GM23338 (cell line): ENCODE measurements at regions not wholly inside any gene's neighbourhood (a gene's known extent, or its start where the extent isn't known, plus 50 kb on each side); places are given as distances from the start of the nearest gene placed in this dataset.

Source experiments
- ATAC-seq: fragments of 200-7000 bp; cut with Tn5 transposase; 3 replicates; pipeline ENCODE4 v1.9.1; 2020
- DNase-seq: peaks from one replicate; pipeline ENCODE4 v3.0.0-alpha.2; 2015; ENCODE audit warnings: low spot score
- H2AFZ ChIP-seq: fragments of 200-600 bp; sonication (generic); 2 replicates; pipeline ENCODE4 v1.8.0; 2016; ENCODE audit warnings: antibody characterized with exemption, mild to moderate bottlenecking, moderate library complexity
- H3F3A ChIP-seq: fragments of 200-600 bp; sonication (generic); replicated peaks from 2 replicates; pipeline ENCODE4 v1.8.0; 2017; ENCODE audit warnings: antibody characterized with exemption, mixed run types, low read depth
- H3K27ac ChIP-seq: fragments of 200-600 bp; sonication (generic); 2 replicates; pipeline ENCODE4 v1.6.1; 2016; ENCODE audit warnings: low read depth
- H3K27me3 ChIP-seq: fragments of 200-600 bp; sonication (generic); 2 replicates; pipeline ENCODE4 v1.8.0; 2016; ENCODE audit warnings: mild to moderate bottlenecking, mixed run types, moderate library complexity; ENCODE audit not compliant: insufficient read depth
- H3K36me3 ChIP-seq: fragments of 200-600 bp; sonication (generic); 2 replicates; pipeline ENCODE4 v1.8.0; 2016; ENCODE audit warnings: mild to moderate bottlenecking; ENCODE audit not compliant: insufficient read depth
- H3K4me1 ChIP-seq: fragments of 200-600 bp; sonication (generic); 2 replicates; pipeline ENCODE4 v1.8.0; 2016; ENCODE audit warnings: mild to moderate bottlenecking, moderate library complexity; ENCODE audit not compliant: insufficient read depth
- H3K4me2 ChIP-seq: fragments of 200-600 bp; sonication (generic); 2 replicates; pipeline ENCODE4 v1.7.1; 2017; ENCODE audit warnings: mixed run types
- H3K4me3 ChIP-seq: fragments of 200-600 bp; sonication (generic); 2 replicates; pipeline ENCODE4 v1.6.1; 2016; ENCODE audit warnings: mixed run types
- H3K79me2 ChIP-seq: fragments of 200-600 bp; sonication (generic); replicated peaks from 2 replicates; pipeline ENCODE4 v1.8.0; 2017; ENCODE audit warnings: mild to moderate bottlenecking; ENCODE audit not compliant: insufficient read depth
- H3K9me2 ChIP-seq: fragments of 200-600 bp; sonication (generic); 2 replicates; pipeline ENCODE4 v1.8.0; 2017; ENCODE audit not compliant: insufficient read depth
- H4K20me1 ChIP-seq: fragments of 200-600 bp; sonication (generic); replicated peaks from 2 replicates; pipeline ENCODE4 v1.8.0; 2017; ENCODE audit warnings: mild to moderate bottlenecking; ENCODE audit not compliant: insufficient read depth
- H3K27ac Mint-ChIP-seq: 2 replicates; pipeline ENCODE4 v1.8.0; 2020; ENCODE audit warnings: inconsistent platforms, mild to moderate bottlenecking, moderate library complexity, mixed read lengths
- H3K27me3 Mint-ChIP-seq: 3 replicates; pipeline ENCODE4 v1.8.0; 2022; ENCODE audit warnings: low read depth, mild to moderate bottlenecking, moderate library complexity, mixed read lengths, inconsistent platforms; ENCODE audit not compliant: insufficient read depth, poor library complexity
- H3K36me3 Mint-ChIP-seq: 3 replicates; pipeline ENCODE4 v1.8.0; 2021; ENCODE audit warnings: low read depth, mild to moderate bottlenecking, inconsistent platforms, moderate library complexity, mixed read lengths
- H3K4me1 Mint-ChIP-seq: 3 replicates; pipeline ENCODE4 v1.8.0; 2020; ENCODE audit warnings: mild to moderate bottlenecking, inconsistent platforms, mixed read lengths
- H3K4me3 Mint-ChIP-seq: 3 replicates; pipeline ENCODE4 v1.8.0; 2021; ENCODE audit warnings: moderate library complexity, mild to moderate bottlenecking, inconsistent platforms, mixed read lengths
- H3K9me3 Mint-ChIP-seq: 3 replicates; pipeline ENCODE4 v1.8.0; 2020; ENCODE audit warnings: moderate library complexity, mild to moderate bottlenecking, inconsistent platforms, mixed read lengths
- CREB1 ChIP-seq: fragments of 250-450 bp; sonication (Bioruptor Pico); IDR thresholded peaks from 2 replicates; pipeline ENCODE4 v1.5.0; 2020; ENCODE audit warnings: low read depth, mild to moderate bottlenecking, moderate library complexity
- EZH2 ChIP-seq: fragments of 200-600 bp; sonication (generic); IDR thresholded peaks from one replicate; pipeline ENCODE4 v1.8.0; 2017; ENCODE audit warnings: antibody characterized with exemption, mild to moderate bottlenecking, low read depth; ENCODE audit not compliant: unreplicated experiment
- EZH2phosphoT487 ChIP-seq: fragments of 200-600 bp; sonication (generic); IDR thresholded peaks from one replicate; pipeline ENCODE4 v1.8.1; 2018; ENCODE audit warnings: antibody characterized with exemption; ENCODE audit not compliant: unreplicated experiment
- NANOG ChIP-seq: IDR thresholded peaks from 2 replicates; pipeline ENCODE4 v1.6.1; 2016; ENCODE audit warnings: antibody characterized with exemption, borderline replicate concordance
- POLR2AphosphoS5 ChIP-seq: IDR thresholded peaks from 2 replicates; pipeline ENCODE4 v1.6.1; 2016; ENCODE audit warnings: antibody characterized with exemption, low read depth
- STAT1 ChIP-seq: IDR thresholded peaks from one replicate; pipeline ENCODE4 v1.6.1; 2016; ENCODE audit warnings: antibody characterized with exemption; ENCODE audit not compliant: unreplicated experiment
- ZNF114 ChIP-seq: fragments of 250-450 bp; sonication (Bioruptor Pico); IDR thresholded peaks from 2 replicates; pipeline ENCODE4 v1.5.0; 2020; ENCODE audit warnings: mild to moderate bottlenecking, moderate library complexity
- ZNF331 ChIP-seq: fragments of 250-450 bp; sonication (Bioruptor Pico); IDR thresholded peaks from 2 replicates; pipeline ENCODE4 v1.5.0; 2020; ENCODE audit warnings: low read depth, mild to moderate bottlenecking, moderate library complexity
- TF ChIP-seq, protein P1 (sequence below): IDR thresholded peaks from 2 replicates; pipeline ENCODE4 v1.6.1; 2016; ENCODE audit warnings: antibody characterized with exemption
- TF ChIP-seq, protein P2 (sequence below), 2 experiments: fragments of 200-600 bp in 1 of 2; sonication (generic) in 1 of 2; conservative IDR thresholded peaks; 2 replicates each; pipeline versions ENCODE4 v1.5.1 to v1.6.1; 2016 to 2017; ENCODE audit warnings: antibody characterized with exemption in 2 of 2, low read depth in 2 of 2, mild to moderate bottlenecking in 2 of 2, moderate library complexity in 1 of 2
- TF ChIP-seq, protein P3 (sequence below): IDR thresholded peaks from one replicate; pipeline ENCODE4 v1.6.1; 2018; ENCODE audit warnings: antibody characterized with exemption; ENCODE audit not compliant: unreplicated experiment

DNA sequence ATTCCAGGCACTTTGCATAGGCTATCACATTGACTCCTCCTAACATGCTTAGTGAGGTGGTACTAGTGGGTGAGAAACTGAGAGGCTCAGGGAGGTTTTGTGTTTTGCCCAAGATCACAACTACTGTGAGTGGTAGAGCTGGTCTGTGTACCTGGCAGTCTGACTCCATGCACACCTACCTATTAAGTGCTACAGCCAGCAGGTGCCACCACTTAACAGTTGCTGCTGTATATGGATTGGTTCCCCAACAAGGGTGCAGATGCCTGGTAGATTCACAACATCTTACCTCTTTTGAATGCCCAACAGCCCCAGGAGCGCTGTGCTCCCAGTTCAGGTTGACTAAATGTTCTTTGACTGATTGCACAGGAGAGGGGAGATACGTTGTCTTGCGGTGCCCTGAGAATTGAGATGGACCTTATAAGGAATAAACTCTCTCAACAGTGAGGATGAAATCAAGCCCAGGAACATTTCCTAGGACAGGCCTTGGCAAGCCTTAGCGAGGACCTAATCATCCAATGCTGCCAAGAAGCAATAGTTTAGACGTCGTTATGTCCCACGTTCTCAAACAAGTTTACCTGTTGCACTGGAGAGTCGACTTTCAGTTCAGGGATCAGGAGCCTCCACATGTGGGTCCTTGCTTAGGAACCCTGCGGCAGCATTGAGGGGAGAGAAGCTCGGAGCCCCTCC is 78.9 kb upstream of the F3 start (continued):
- TF ChIP-seq, protein P1, sequence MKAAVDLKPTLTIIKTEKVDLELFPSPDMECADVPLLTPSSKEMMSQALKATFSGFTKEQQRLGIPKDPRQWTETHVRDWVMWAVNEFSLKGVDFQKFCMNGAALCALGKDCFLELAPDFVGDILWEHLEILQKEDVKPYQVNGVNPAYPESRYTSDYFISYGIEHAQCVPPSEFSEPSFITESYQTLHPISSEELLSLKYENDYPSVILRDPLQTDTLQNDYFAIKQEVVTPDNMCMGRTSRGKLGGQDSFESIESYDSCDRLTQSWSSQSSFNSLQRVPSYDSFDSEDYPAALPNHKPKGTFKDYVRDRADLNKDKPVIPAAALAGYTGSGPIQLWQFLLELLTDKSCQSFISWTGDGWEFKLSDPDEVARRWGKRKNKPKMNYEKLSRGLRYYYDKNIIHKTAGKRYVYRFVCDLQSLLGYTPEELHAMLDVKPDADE = no peak
- TF ChIP-seq CREB1 (CRISPR knock-in tag) (no peak), POLR2AphosphoS5 (no peak), ZNF114 (CRISPR knock-in tag) (no peak), EZH2phosphoT487 (no peak), ZNF331 (no peak), STAT1 (no peak), EZH2 (no peak), NANOG (no peak)
- TF ChIP-seq, protein P2, sequence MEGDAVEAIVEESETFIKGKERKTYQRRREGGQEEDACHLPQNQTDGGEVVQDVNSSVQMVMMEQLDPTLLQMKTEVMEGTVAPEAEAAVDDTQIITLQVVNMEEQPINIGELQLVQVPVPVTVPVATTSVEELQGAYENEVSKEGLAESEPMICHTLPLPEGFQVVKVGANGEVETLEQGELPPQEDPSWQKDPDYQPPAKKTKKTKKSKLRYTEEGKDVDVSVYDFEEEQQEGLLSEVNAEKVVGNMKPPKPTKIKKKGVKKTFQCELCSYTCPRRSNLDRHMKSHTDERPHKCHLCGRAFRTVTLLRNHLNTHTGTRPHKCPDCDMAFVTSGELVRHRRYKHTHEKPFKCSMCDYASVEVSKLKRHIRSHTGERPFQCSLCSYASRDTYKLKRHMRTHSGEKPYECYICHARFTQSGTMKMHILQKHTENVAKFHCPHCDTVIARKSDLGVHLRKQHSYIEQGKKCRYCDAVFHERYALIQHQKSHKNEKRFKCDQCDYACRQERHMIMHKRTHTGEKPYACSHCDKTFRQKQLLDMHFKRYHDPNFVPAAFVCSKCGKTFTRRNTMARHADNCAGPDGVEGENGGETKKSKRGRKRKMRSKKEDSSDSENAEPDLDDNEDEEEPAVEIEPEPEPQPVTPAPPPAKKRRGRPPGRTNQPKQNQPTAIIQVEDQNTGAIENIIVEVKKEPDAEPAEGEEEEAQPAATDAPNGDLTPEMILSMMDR (conservative IDR thresholded peaks at IDR 0.05; ENCODE audit: low read depth in 2 of 2) = no peak
- TF ChIP-seq, protein P3, sequence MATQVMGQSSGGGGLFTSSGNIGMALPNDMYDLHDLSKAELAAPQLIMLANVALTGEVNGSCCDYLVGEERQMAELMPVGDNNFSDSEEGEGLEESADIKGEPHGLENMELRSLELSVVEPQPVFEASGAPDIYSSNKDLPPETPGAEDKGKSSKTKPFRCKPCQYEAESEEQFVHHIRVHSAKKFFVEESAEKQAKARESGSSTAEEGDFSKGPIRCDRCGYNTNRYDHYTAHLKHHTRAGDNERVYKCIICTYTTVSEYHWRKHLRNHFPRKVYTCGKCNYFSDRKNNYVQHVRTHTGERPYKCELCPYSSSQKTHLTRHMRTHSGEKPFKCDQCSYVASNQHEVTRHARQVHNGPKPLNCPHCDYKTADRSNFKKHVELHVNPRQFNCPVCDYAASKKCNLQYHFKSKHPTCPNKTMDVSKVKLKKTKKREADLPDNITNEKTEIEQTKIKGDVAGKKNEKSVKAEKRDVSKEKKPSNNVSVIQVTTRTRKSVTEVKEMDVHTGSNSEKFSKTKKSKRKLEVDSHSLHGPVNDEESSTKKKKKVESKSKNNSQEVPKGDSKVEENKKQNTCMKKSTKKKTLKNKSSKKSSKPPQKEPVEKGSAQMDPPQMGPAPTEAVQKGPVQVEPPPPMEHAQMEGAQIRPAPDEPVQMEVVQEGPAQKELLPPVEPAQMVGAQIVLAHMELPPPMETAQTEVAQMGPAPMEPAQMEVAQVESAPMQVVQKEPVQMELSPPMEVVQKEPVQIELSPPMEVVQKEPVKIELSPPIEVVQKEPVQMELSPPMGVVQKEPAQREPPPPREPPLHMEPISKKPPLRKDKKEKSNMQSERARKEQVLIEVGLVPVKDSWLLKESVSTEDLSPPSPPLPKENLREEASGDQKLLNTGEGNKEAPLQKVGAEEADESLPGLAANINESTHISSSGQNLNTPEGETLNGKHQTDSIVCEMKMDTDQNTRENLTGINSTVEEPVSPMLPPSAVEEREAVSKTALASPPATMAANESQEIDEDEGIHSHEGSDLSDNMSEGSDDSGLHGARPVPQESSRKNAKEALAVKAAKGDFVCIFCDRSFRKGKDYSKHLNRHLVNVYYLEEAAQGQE = no peak

DNA sequence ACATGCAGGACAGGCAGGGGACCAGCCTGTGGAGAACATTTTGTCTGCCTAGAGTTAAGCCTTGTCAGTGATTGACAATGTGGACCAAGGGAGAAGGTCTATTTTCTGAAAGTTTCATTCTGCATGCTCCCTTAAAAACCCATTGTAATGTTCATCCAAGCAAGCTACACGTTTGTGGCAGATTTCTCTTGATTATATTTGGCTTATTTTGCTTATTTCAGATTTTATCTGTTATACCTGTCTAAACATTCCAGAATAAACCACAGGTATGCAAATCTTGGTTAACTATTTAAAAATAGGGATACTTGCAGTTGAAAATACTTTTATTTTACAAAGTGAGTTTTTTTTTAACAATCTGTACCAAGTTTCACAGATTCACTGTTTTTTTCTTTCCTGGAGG is 78.2 kb upstream of the F3 start:
- H3K4me2 ChIP-seq = no peak overlapping the region
- no peak overlapping the region for H3K27ac ChIP-seq
- Mint-ChIP-seq H3K4me3 (no peak overlapping the region), H3K9me3 (peaks cover 10% of the 10 kb centered on the region), H3K27me3 (peaks cover 11% of the 10 kb centered on the region), H3K36me3 (peaks cover 5% of the 10 kb centered on the region; the same call in 1 of the 3 replicates), H3K4me1 (peaks cover 57% of the 10 kb centered on the region), H3K27ac (no peak overlapping the region)
- no peak for DNase-seq
- no peaks in the 10 kb centered on the region for H3K79me2 ChIP-seq
- 0 out of 2 replicates have a peak, but pooled peaks cover 4% of the 10 kb centered on the region for H3K9me2 ChIP-seq
- no peak overlapping the region for H2AFZ ChIP-seq
- no peak overlapping the region for H3K4me3 ChIP-seq
- no peak for ATAC-seq
- H4K20me1 ChIP-seq = no peaks in the 10 kb centered on the region
- no peaks in the 10 kb centered on the region; the same call in 1 of the 2 replicates for H3K36me3 ChIP-seq
- TF ChIP-seq EZH2phosphoT487 (no peak), ZNF114 (CRISPR knock-in tag) (no peak)
- TF ChIP-seq, protein P3 = no peak
- no peaks in the 10 kb centered on the region for H3K27me3 ChIP-seq
- H3K4me1 ChIP-seq = peaks cover 29% of the 10 kb centered on the region
- 0 out of 2 replicates have a peak, but pooled peaks cover 6% of the 10 kb centered on the region for H3F3A ChIP-seq
